8988T (cell line): ENCODE measurements at regions not wholly inside any gene's neighbourhood (a gene's known extent, or its start where the extent isn't known, plus 50 kb on each side); places are given as distances from the start of the nearest gene placed in this dataset.
"Not testable (repeated sequence)": the region's sequence is repeated elsewhere in the genome, so short reads cannot be mapped to it uniquely, and the experiment has no call there.

Source experiments
- DNase-seq: peaks from one replicate; pipeline ENCODE4 v3.0.0; 2011

DNA sequence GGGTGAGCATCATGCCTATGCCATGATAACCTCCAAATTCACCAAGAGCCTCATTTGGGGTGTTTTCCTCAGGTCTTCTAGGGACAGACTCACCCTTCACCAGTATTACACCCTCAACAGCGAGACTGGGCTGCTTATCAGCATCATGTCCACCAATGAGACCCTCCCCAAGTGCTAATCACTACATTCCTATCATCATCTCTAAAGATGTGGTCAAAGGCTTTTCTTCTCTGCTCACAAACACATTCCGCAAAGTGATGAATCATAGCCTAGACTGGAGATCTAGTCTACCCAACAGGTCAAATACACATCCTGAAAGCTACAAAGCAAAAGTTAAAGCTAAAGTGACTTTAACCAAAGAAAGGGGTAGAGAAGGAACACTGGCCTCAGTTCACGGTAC, 75.3 kb upstream of the C7orf33 start:
- no peak for DNase-seq

DNA sequence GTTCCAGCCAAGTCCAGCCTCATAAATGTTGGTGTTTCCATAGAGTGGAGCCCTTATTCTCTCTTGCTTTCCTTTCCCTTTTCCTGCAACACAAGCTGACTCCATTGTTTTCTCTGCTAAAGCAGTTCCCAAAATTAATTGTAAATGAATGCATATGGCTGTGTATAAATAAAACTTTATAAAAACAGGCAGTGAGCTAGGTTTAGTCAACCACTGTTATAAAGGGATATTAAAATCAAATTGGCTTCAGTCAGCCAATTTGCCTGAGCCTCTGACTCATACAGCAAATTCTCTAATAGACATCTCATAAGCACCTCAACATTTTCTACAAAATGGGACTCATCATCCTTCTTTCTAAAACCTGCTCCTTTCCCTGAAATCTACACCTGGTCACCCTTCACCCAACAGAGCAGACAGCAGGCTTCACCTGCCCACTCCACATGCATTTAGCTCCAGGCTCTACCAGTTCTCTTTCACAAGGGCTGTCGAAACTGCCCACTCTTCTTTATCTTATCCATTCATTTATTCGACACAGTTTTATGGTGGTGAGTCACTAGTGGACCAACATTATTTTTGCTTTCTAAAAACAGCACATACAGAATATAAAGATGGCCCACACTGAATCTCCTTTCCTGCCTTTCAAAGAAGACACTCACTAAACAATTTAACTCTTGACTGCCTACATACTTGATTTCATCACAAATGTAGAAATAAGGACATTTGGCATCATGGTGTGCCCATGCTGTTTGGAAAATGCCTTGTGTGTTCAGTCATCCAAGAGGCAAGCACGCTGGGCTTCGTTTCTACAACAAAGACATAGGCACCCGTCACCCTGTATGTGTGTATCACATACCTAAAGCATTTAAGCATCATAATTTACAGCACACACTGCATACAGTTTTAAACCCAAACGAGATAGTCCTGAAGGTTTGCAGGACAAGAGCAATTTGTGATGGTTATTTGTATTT, 74.6 kb upstream of the C7orf33 start:
- DNase-seq: no peak

DNA sequence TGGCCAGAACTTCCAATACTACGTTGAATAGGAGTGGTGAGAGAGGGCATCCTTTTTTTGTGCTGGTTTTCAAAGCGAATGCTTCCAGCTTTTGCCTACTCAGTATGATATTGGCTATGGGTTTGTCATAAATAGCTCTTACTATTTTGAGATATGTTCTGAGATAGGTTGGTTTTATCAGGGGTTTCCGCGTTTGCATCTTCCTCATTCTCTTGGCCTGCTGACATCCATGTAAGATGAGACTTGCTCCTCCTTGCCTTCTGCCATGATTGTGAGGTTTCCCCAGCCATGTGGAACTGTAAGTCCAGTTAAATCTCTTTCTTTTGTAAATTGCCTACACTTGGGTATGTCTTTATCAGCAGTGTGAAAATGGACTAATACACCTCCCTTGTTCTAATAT, 71.2 kb upstream of the C7orf33 start:
- not testable (repeated sequence) for DNase-seq

DNA sequence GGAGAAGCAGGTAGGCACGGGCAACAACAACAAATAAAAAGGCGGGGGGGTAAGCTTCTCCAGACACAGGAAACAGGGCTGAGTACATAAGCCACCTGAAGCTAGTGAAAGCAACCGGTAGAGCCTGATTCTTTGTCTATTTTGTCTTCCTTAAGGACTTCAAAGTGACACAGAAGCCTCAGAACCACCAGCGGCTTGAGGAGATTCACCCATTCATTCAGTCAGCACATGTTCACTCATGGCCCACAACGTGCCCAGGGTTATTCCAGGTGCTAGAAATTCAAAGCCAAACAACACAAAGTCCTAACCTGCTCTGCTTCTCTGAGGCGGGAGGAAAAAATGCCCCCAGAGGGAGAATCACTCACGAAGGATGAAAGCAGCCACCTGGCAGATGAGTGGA, 69.3 kb upstream of the C7orf33 start:
- DNase-seq: no peak

DNA sequence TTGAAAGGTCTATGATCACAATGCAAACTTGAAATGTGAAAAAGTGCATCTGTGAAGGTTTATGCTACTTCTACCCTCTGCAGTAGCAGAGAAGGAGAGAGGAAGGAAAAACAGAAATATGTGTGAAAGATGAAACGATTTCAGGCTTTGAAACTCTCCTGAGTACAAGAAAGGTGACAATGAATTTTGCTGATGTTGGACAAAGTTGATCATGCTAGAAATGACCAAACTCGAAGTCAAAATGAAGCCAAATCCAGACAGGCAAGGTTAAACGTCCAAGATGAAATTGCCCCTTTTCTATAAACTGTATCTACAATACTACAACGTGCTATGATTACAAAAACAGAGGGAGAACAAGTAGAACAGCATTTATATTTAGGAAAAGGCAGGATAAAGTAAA, 67.0 kb upstream of the C7orf33 start:
- DNase-seq: no peak

DNA sequence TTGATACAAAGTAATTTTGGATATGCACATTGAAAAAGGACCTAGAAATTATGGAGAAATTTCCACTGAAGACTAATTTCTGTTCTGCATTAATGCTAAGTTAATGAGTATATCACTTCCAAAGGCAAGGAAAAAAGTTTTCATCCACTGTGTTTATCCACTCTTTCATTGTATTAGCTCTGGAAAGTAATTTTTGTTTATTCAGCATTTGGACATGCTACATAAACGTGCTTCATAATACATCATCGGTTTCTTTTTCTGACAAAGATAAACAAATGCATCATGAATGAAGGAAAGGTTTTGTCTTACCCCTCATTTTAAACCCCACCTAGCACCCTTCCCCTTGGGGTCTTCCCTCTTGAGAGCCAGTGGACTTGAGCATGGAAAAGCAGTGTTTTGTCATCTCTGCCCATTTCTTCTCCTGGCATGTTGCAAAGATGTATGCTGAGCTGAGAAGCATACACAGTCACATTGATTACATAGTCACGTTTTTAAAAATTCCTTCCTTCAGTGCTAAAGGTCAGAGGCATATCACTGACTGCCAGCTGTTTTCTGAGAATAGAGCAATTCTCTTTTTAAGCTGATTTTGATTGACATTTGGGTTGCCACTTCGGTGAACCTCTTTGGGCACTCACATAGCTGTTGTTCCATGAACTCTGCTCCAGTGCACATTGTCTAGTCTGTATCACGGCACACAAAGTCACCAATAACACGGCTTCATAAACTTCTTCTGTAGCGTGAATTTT, 65.9 kb upstream of the C7orf33 start:
- no peak for DNase-seq

DNA sequence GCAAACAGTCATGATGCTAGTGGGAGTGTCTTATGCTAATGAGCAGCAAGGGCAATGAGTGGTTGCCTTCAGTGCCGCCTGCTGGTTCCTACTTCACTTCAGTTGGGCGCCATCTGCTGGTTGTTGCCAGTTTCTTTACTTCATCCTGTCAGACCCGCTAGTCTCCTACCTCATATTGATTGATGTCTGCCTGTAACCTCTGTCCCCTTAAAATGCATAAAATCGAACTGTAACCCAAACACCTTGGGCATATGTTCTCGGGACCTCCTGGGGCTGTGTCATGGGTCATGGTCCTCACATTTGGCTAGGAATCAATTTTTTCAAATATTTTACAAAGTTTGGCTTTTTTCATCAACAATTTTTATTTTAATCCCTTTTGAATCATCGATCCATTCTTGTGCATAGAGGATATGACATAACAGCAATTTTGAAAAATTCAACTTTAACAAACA, 62.8 kb upstream of the C7orf33 start:
- peak; percentile 38 for DNase-seq

DNA sequence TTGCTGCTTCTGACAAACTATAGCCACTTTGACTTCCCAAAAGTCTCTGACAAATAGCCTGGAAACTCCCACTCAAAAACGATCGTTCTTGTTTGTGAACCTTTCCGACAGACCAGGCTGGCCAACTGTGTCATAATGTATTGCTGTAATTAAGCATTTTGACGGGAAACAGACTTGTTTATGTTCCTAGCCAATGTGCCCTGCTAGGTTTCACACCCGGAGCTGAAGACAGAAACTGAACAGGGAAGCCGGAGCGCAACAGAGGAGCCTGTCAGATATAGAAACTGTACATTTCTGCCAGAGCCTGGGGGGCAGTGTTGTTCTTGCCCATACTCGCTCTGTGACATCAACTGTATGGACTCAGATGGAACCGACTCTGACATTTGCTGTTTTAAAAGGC, 55.3 kb upstream of the C7orf33 start:
- DNase-seq: no peak

DNA sequence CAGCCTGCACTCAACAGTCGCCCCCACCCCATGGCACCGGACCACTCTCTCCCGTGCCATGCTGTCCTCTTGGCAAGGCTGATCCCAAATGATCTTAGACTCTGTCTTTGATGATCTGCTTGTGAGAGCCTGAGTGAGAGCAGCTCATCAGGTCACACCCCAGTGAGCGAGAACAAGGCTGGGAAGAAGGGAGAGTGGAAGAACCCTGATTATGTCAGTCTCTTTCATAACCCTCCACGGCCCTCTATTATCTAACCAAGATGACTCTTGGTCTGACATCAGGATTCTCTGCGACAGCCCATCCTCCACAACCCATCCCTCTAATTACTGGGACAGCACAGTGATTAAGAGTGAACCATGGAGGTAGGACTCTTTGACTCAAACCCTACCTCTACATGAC, 53.1 kb upstream of the C7orf33 start:
- DNase-seq: no peak

DNA sequence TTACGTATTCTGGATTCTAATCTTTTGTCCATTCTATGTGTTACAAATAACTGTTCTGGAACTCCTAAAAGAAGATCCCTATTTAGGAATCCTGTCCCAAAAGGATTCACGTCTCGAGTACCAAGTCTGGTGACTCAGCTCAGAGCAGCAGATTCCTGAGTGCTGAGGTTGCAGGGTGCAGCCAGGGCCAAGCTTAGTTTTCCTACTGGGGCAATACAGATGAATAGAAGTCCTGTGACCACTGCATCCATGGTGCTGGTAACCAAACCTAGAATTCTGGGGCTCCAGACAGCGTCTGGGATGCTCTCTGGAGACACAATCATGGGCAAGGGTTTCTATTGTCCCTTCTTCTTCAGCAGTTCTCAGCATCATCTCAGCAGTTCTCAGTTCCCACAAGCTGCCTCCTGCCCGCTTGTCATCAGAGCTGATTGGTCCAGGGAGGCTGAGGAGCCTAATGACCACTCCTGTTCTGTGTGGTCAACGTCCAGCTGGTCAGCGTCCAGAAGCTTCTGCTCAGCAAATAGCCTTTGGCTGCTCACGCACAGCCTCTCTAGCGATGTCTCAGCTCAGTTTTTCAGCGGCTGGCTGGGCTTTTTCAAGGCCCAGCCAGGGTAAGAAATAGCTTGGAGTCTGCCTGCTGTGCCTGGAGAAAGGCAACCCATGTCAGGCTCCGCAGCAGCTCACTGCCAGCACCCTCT, 50.4 kb upstream of the C7orf33 start:
- DNase-seq: peak; percentile 43
